ENCODE measurements at regions not wholly inside any gene's neighbourhood (a gene's known extent, or its start where the extent isn't known, plus 50 kb on each side); places are given as distances from the start of the nearest gene placed in this dataset.
A peak's percentile ranks its signal among the peaks of the same experiment; 100 is the strongest.

DNA sequence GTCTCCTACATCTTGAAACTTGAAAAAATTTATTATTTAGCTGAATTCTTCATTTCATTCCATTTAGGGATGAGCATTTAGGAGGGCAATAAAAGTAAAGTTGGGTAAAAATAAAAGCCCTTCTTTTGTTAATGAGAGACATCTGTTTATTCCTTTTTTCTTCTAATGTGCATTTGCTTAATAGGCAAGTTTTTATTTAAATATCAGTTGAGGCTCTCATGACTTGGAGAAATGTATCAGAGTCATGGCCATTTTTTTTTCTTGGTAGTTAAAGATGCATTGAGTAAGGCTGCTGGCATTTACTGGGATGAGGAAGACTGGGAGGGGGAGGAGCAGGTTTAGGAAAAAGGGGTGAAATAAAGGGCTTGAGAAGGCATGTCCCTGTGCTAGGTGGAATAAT is 609.9 kb upstream of the TMEM132C start:
- no peak for DNase-seq (ENCODE audit: low read depth in 1 of 2, low spot score in 1 of 2)

DNA sequence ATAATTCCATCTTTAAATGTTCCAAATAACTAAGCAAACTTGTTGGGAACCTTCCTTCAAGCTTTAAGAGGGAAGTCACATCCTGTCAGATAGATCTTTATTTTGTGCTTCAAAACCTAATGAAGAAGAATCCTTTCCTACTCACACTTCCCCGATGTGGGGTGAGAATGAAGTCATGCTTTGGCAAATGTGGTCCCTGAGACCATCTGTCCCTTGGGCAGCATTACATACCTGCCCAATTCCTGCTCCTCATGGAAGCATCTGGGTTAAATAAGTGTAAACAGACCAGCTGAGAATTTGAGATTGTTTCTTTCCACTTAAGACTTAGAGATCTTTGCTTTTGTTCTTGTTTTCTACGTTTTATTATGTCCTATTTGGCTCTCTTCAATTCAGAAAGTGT is 606.0 kb upstream of the TMEM132C start:
- DNase-seq (ENCODE audit: low read depth in 1 of 2, low spot score in 1 of 2), result no peak

DNA sequence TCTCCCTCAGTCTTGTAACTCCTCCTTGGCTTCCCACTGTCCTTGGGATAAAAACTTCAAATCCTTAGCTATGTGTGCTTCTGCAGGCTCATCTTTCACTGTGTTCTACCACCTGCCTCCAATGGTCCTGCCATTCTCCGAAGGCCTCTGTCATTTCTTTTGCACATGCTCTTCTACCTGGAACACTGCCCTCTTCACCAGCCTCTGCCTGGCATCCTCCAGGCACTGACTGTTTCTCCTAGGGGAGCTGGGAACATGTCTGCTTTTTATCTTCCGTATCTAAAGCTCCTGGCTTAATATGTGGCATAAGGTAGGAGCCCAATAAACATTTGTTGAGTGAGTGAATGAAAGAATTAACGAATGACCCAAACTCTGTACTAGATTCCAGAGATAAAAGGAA is 603.3 kb upstream of the TMEM132C start:
- DNase-seq (ENCODE audit: low read depth in 1 of 2, low spot score in 1 of 2), result no peak

DNA sequence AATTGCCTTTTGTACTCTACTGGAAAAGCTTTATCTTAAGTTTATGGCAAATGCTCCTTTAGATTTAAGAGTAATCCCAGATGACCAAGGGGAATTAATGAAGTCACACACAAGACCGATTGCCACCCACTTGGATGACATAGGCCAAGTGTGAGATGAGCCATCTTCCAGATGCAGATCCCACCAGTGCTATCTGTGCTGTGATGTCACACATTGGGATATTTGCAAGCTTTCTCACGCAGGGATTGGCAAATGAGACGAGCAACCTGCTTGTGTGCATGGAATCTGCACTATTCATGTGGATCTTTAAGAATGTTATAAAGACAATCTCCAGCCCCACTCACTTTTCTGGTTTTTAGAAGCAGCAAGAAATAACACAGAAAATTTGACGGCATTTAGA is 602.1 kb upstream of the TMEM132C start:
- no peak for DNase-seq (ENCODE audit: low read depth in 1 of 2, low spot score in 1 of 2)

DNA sequence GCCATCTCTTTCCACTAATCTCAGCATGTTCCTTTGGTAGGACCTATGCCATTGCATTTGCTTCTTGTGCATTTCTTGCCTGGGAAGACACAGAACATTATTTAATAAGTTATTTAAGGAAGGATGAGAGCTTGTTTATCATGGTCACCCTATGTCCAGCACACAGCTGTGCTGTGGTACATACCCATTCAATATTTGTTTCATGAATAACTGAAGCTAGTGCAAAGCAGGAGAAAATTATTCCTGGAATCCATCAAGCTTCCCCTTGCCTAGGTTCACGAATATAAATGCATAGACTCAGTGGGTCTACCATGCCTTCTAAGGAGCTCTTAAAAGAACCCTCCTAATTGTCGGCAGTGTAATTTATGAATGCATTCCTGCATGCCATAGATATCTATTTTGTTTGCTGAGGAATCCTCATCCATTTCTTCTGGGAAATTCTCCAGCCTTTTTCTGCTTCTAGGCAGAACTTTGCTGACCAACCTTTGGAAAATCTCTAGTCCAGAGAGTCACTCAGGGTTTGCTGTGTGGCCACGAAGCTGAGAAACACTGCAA is 599.8 kb upstream of the TMEM132C start:
- no peak for DNase-seq (ENCODE audit: low read depth in 1 of 2, low spot score in 1 of 2)

DNA sequence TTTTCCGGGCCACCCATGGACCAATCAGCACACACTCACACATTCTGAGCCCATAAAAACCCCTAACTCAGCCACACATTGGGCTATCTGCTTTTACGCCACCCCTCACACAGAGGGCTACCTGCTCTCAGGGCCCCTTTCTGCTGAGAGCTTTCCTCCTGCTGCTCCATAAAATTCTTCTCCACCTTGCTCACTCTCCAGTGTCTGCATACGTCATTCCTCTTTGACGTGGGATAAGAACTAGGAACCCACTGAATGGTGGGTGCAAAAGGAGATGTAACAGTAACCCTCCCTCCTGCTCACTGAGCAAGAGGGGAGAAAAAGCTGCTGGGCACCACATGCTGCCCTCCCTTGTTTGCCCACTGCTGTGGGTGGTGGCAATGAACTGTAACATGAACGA is 596.7 kb upstream of the TMEM132C start:
- DNase-seq (ENCODE audit: low read depth in 1 of 2, low spot score in 1 of 2), result no peak

DNA sequence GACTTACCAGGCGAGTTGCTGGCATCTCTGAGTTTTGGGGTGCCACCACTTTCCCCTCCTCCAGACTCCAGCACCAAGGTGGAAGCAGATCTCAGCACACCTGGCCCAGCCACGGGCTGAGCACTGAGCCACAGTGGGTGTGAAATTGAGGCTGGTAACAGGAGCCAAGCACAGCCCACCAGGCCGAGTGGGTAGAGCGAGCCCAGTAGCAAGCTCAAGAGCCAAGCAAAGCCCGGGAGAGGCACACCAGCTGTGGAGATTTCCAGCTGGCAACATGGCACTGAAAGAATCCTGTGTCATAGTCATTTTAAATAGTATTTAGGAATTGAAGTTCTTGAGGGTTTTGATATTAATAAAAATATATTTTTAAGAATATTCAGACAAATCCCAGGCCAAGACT is 596.2 kb upstream of the TMEM132C start:
- DNase-seq (ENCODE audit: low read depth in 1 of 2, low spot score in 1 of 2), result no peak

DNA sequence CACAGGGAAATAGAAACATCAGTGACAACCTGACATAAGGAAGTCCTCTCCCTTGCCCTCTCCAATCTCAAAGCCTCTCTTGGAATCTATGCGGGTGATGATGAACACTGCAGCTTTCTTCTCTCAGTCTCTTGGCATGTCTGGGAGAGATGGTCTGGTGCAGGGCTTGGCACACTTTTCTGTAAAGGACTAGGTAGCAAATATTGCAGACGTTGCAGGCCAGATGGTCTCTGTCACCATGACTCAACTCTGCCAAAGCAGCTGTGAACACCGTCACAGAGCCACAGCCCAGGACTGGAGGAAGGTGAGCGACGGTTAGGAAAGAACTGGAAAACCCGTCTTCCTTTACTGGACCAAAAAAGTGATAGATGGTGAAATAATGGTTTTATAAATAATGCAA is 591.0 kb upstream of the TMEM132C start:
- no peak for DNase-seq (ENCODE audit: low read depth in 1 of 2, low spot score in 1 of 2)

DNA sequence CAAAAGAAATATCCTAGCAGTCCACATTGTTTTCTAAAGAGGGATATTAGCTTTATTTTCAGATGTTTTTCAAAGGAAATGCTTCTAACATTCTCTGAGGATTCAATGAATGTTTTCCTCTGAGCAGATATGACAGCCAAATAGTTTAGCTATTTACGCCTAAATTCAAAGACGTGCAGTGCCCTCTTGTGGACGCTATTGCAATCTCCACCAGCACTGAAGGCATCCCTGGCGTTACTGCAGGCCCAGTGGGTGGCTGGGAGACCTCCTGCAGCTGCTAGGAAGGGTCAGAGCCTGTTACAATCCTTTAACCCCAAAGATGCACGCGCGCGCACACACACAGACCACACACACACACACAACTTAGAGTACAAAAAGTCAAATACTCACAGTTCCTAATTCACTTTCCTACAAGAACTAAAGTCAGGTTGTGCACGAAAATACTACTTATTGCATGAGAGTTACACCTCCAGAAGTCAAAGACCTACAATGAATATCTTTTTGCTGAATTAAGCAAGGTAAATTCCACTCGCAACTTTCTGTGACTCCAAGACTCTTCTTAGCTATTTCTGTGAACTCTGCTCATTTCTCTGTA is 589.3 kb upstream of the TMEM132C start:
- DNase-seq (ENCODE audit: low read depth in 1 of 2, low spot score in 1 of 2), result peak in 1 of 2 donors; percentile 3

DNA sequence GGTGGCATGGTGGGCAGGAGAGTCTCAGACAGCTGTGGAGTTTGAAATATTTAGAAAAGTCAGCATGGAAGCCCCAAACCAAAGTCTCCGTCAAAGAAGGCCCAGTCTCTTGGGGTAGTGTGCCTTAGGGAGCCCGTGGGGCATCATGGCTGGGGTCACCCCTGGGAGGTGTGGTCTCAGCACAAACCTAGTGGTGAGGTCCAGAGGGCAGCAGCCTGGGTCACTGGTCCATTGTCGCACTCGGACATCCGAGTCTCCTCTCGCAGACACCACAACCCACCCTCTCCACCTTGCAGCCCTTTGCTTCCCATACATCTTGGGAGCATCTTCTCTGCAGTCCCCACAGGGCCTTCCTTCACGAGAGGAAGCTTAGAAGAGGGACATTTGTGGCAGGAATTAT is 588.0 kb upstream of the TMEM132C start:
- DNase-seq (ENCODE audit: low read depth in 1 of 2, low spot score in 1 of 2), result no peak

DNA sequence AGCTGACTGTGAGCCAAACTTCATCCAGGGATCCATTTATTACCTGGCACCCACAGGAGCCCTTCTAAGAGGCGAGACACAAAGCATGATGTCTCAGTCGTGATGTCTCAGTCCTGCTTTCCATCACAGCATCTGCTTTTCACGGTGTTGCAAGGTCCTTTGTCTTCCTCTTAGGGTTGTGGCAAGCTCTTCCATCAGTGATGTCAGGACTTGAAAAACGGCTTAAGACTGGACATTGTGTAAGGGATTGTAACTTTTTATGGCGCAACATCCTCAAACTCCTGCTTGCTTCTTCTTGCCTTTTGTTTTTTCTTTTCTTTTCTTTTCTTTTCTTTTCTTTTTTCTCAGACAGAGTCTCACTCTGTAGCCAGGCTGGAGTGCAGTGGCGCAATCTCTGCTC is 586.5 kb upstream of the TMEM132C start:
- no peak for DNase-seq (ENCODE audit: low read depth in 1 of 2, low spot score in 1 of 2)

DNA sequence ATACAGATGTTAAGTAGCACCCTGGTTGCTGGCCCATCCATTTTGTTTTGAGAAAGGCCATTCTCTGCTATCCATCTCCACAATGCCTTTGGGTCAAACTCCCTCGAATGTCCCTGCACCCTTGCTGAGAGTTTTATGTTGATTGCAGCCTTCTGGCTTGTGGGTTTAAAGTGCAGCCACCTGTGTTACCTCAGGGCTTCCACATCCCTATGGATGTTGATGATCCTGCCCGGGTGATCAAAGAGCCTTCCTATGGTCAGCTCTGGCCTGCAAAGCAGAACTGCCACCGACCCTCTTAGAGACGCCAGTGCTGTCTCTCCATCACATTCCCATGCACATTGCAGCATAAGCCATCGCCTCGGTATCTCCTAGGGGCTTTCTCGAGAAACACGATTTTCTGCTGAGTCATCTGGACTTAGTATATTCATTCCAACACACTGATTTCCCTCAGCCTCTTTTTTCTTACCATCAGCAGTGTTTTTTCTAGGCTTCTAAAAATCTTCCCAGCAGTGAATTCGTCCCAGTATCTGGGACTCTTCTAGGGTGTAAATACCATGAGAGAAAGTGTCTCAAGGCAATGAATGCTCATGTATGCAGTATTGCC is 585.7 kb upstream of the TMEM132C start:
- DNase-seq (ENCODE audit: low read depth in 1 of 2, low spot score in 1 of 2), result no peak

DNA sequence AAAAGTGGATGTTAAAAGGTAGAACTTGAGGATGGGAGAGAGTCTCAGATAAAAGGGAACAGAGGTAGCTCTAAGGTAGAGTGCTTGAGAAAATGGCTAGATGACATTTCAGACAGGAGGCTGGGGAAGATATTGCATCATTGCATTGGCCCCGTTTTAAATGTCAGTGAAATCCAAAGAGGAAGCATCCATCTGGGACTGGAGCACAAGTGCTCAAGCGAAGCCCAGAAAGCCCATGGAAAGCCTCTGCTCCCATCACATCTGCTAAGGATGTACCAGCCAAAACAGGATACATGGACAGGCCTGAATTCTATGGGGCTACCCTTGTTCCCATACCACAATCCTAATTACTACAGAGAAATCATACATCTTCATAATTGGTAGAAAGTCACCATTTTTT is 581.5 kb upstream of the TMEM132C start:
- no peak for DNase-seq (ENCODE audit: low read depth in 1 of 2, low spot score in 1 of 2)

DNA sequence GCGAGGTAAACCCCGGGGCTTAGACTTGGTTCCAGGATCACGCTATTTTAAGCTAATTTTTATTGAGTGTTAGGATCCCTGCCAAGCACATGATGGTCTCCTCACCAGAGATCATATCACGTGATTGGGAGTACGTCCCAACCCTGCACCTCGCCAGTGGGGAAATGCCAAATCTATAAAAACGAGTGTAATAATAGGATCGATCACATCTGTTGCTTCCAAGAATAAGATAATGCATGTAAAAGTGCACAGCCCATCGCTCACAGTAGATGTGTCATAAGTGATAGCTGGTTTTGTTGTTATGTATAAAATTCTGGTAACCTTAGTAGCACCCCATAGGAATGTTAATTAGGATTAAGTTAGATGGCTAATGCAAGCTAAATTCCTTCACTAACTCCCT is 581.0 kb upstream of the TMEM132C start:
- DNase-seq (ENCODE audit: low read depth in 1 of 2, low spot score in 1 of 2), result no peak

DNA sequence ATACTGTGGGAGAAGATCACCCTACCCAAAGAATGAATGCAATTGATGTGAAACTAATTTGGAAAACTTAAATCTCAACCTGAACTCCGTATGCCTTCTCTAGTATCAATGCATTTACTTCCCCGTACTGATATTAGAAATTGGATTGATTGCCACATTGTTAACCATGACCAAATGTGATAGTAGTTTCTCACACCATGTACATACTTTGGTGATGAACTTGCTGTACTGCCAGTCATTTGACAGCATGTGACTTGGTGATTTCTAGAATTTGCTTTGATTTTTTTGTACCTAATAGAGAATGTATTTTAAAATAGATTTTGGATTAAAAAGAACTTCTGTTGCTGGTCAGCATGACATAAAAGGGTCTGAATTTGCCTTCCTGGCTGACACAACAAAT is 579.8 kb upstream of the TMEM132C start:
- no peak for DNase-seq (ENCODE audit: low read depth in 1 of 2, low spot score in 1 of 2)

DNA sequence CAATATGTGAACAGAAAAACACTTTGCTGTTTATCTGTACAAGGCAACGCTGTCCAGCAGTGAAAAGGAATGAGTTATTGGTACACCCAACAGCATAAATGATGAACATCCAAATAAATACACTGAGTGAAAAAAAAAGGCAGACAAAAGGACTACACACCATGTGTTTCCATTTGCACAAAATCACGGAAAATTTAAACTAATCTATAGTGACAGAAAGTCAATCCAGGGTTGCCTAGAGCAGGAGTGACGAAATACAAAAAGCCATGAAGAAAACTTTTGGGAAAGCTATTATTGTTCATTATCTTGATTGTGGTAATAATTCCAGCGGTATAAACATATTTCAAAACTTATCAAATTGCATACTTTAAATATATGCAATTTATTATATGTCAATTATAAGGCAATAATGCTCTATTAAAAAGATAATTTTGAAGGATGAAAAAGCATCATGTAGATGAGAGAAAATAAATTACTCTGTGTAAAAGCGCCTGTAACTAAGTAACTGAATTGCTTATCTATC is 578.0 kb upstream of the TMEM132C start:
- DNase-seq (ENCODE audit: low read depth in 1 of 2, low spot score in 1 of 2), result no peak

DNA sequence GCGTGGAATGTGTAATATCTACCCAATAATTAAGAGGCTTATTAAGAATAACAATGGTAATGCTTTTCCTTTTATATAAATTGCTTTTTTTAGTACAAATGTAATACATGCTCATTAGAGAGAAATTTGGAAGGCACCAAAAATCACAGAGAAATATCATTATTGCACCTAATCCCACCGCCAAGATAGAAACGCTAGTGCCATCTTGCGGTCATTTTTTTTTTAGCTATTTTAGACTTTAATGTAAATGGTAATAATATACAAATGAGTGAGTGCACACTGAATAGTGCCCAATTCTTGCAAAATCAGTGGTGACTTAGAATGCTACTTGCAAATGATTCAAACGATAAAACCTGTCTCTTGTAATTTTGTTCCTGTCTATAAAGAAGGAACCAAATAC is 576.8 kb upstream of the TMEM132C start:
- no peak for DNase-seq (ENCODE audit: low read depth in 1 of 2, low spot score in 1 of 2)

DNA sequence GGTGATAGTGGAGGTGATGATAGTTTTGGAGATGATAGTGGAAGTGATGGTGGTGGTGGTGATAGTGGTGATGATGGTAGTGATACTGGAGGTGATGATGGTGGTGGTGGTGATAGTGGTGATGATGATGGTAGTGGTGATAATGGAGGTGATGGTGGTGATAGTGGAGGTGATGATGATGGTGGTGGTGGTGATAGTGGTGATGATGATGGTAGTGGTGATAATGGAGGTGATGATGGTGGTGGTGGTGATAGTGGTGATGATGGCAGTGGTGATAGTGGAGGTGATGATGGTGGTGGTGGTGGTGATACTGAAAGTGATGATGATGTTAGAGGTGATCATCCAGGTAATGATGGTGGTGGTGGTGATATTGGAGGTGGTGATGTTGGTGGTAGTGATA is 570.0 kb upstream of the TMEM132C start:
- DNase-seq (ENCODE audit: low read depth in 1 of 2, low spot score in 1 of 2), result no peak

DNA sequence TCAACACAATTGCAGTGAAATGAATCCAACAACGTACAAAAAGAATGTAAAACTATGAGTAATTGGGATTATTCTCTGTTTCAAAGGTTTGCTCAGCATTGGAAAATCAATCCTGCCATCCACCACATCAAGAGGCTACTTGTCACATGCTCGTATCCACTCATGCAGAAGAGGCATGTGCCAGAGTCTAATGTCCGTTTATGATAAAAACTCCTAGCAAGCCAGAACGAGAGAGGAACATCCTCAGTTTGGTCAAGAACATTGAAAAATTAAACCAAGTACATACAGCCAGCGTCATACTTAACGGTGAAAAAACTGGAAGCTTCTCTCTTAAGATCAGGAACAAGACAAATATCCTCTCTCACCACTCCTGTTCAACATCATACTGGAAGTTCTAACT is 563.9 kb upstream of the TMEM132C start:
- no peak for DNase-seq (ENCODE audit: low read depth in 1 of 2, low spot score in 1 of 2)

DNA sequence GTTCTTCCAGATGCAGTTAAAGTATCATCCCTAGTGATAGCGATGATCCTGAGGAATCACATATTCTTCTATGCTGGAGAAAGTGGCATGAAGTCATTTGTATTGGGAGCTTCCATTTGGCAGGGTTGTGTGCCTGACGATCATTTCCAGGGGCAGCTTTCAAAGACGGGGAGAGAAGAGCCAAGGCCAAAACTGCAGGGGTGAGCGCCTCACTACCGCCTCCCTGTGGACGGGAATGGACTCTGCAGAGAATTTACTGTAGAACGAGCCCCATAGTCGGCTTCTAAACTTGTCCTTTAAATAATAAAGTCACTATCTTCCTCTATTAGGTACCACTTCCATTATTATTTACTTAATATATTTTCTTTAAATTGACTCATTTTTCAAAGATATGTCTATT is 555.9 kb upstream of the TMEM132C start:
- DNase-seq (ENCODE audit: low read depth in 1 of 2, low spot score in 1 of 2), result no peak

DNA sequence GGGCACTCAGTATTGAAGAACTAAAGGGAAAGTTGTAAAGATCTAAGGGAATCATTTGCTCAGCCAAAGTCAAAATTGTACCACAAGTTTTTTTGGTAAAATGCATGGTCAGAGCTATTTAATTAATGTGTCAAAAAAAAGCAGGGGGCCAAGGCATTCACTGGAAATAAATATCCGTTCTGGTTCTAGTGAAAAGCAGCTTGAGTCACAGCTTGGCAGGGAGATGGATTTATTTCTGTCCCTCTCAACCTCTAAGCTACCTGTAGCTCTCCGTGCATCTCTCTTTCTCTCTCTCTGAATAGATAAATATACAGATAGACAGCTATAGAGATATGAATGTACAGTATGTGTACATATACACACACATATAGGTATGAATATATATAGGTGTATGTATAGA is 554.4 kb upstream of the TMEM132C start:
- no peak for DNase-seq (ENCODE audit: low read depth in 1 of 2, low spot score in 1 of 2)

DNA sequence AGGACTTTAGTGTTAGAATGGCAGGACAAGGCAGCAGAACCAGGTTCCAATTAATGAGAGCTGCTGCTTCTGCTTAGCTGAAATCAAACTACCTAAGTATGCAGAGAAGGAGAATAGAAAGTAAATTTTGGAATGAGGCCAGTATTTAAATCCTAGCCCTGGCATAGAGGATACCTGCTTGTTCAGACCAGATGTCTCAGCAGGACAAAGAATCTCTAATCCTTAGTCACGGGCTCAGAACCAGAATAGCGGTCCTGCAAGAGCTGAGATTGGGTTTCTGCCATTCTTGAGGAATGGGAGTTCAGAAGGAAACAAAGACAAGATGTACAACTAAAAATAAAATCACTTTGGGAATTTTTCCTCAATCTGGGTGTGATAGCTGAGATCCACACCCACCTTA is 550.8 kb upstream of the TMEM132C start:
- DNase-seq (ENCODE audit: low read depth in 1 of 2, low spot score in 1 of 2), result no peak

DNA sequence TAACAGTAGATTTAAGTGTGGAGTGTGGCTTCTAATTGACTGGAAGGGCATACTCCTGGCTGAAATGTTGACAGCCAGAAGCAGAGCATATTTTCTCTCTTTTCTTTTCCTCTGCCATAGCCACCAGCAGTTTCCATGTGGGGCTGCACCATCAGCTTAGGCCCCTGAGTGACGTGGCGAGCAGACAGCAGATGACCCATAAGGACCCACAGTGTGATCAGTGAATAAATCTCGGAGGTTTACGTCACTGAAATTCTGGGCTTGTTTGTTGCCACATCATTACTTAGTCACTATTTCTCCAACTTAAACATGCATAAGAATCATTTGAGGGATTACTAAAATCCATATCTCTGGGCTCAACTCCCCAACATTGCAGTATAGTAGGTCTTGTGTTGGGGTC is 549.7 kb upstream of the TMEM132C start:
- DNase-seq (ENCODE audit: low read depth in 1 of 2, low spot score in 1 of 2), result no peak
